ENCODE measurements at regions not wholly inside any gene's neighbourhood (a gene's known extent, or its start where the extent isn't known, plus 50 kb on each side); places are given as distances from the start of the nearest gene placed in this dataset.

- TF ChIP-seq, protein P1, sequence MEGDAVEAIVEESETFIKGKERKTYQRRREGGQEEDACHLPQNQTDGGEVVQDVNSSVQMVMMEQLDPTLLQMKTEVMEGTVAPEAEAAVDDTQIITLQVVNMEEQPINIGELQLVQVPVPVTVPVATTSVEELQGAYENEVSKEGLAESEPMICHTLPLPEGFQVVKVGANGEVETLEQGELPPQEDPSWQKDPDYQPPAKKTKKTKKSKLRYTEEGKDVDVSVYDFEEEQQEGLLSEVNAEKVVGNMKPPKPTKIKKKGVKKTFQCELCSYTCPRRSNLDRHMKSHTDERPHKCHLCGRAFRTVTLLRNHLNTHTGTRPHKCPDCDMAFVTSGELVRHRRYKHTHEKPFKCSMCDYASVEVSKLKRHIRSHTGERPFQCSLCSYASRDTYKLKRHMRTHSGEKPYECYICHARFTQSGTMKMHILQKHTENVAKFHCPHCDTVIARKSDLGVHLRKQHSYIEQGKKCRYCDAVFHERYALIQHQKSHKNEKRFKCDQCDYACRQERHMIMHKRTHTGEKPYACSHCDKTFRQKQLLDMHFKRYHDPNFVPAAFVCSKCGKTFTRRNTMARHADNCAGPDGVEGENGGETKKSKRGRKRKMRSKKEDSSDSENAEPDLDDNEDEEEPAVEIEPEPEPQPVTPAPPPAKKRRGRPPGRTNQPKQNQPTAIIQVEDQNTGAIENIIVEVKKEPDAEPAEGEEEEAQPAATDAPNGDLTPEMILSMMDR (IDR thresholded peaks at IDR 0.05) = no peak
- TF ChIP-seq POLR2A (IDR thresholded peaks at IDR 0.05) = no peak
Observed at GRCh38 chr17:72511874-72512273, 391.1 kb downstream of the SOX9 start.

All from testis (tissue), 2 donors.